Upper lobe of right lung (tissue), 1 donor: ENCODE measurements at regions not wholly inside any gene's neighbourhood (a gene's known extent, or its start where the extent isn't known, plus 50 kb on each side); places are given as distances from the start of the nearest gene placed in this dataset.

Source experiments
- ATAC-seq: fragments of 200-7000 bp; cut with Tn5 transposase; one replicate; pipeline ENCODE4 v1.9.1; 2020; ENCODE audit warnings: mild to moderate bottlenecking, moderate library complexity
- DNase-seq: peaks from one replicate; pipeline ENCODE4 v3.0.0-alpha.2; 2020
- H3K27ac ChIP-seq: fragments of 200-600 bp; one replicate; pipeline ENCODE4 v1.8.0; 2022
- H3K27me3 ChIP-seq: fragments of 200-600 bp; one replicate; pipeline ENCODE4 v1.8.0; 2022; ENCODE audit warnings: mild to moderate bottlenecking
- H3K36me3 ChIP-seq: fragments of 200-600 bp; one replicate; pipeline ENCODE4 v1.8.0; 2022
- H3K4me1 ChIP-seq: fragments of 200-600 bp; one replicate; pipeline ENCODE4 v1.8.0; 2022
- H3K4me3 ChIP-seq: fragments of 200-600 bp; one replicate; pipeline ENCODE4 v1.8.0; 2022; ENCODE audit warnings: mild to moderate bottlenecking
- H3K9me3 ChIP-seq: fragments of 200-600 bp; one replicate; pipeline ENCODE4 v1.8.0; 2022
- CTCF ChIP-seq: fragments of 200-600 bp; IDR thresholded peaks from one replicate; pipeline ENCODE4 v1.8.0; 2022; ENCODE audit warnings: antibody characterized with exemption
- intact Hi-C: fragments of 100-400 bp; cut with DNase I; formaldehyde crosslinking; loops from one replicate; pipeline ENCODE4 v1.11.0; 2022
- donor health status: DM: no; HTN: yes; CAD: no; lungs with severe emphysema.

GRCh38 chr2:217419055-217419671, 559.3 kb upstream of the TNP1 start:
- DNase-seq (no peak), ATAC-seq (no peak)
- intact Hi-C loops, result no loop called here
- Histone ChIP-seq H3K27ac (no peak overlapping the region), H3K4me3 (no peak overlapping the region), H3K27me3 (no peaks in the 10 kb centered on the region), H3K9me3 (no peaks in the 10 kb centered on the region), H3K4me1 (no peaks in the 10 kb centered on the region), H3K36me3 (no peaks in the 10 kb centered on the region)
- TF ChIP-seq CTCF, result no peak

GRCh38 chr2:217418544-217418943, 558.7 kb upstream of the TNP1 start:
- Histone ChIP-seq H3K4me3 (no peak overlapping the region), H3K9me3 (no peaks in the 10 kb centered on the region), H3K36me3 (no peaks in the 10 kb centered on the region), H3K27ac (no peak overlapping the region), H3K27me3 (no peaks in the 10 kb centered on the region), H3K4me1 (no peaks in the 10 kb centered on the region)
- intact Hi-C loops, result no loop called here
- ATAC-seq (no peak), DNase-seq (no peak)
- no peak for TF ChIP-seq CTCF

- no peak for ATAC-seq
- no peak for DNase-seq
- no peaks in the 10 kb centered on the region for H3K4me1 ChIP-seq
- H3K9me3 ChIP-seq, result no peaks in the 10 kb centered on the region
- H3K36me3 ChIP-seq, result no peaks in the 10 kb centered on the region
- H3K27ac ChIP-seq, result no peak overlapping the region
- H3K27me3 ChIP-seq, result no peaks in the 10 kb centered on the region
- no peak overlapping the region for H3K4me3 ChIP-seq
- TF ChIP-seq CTCF, result no peak
- intact Hi-C loops, result no loop called here
Measured at GRCh38 chr2:217418090-217418489, 558.2 kb upstream of the TNP1 start.

- no peak for TF ChIP-seq CTCF
- no peak overlapping the region for H3K4me3 ChIP-seq
- intact Hi-C loops, result no loop called here
Measured at GRCh38 chr2:217417536-217417935, 557.7 kb upstream of the TNP1 start.

GRCh38 chr2:217415316-217415715, 555.5 kb upstream of the TNP1 start:
- no peaks in the 10 kb centered on the region for H3K36me3 ChIP-seq
- H3K9me3 ChIP-seq, result no peaks in the 10 kb centered on the region
- ATAC-seq (no peak), DNase-seq (no peak)
- TF ChIP-seq CTCF, result no peak
- H3K4me3 ChIP-seq, result no peak overlapping the region
- peaks cover 9% of the 10 kb centered on the region for H3K4me1 ChIP-seq
- no peak overlapping the region for H3K27ac ChIP-seq
- intact Hi-C loops, result no loop called here
- no peaks in the 10 kb centered on the region for H3K27me3 ChIP-seq

More at GRCh38 chr2:217417536-217417935, 557.7 kb upstream of the TNP1 start:
- H3K36me3 ChIP-seq, result no peaks in the 10 kb centered on the region
- H3K27ac ChIP-seq, result no peak overlapping the region
- H3K4me1 ChIP-seq, result peaks cover 4% of the 10 kb centered on the region
- no peaks in the 10 kb centered on the region for H3K9me3 ChIP-seq
- H3K27me3 ChIP-seq, result no peaks in the 10 kb centered on the region
- no peak for DNase-seq
- ATAC-seq, result no peak

GRCh38 chr2:217414429-217414828, 554.6 kb upstream of the TNP1 start:
- TF ChIP-seq CTCF, result no peak
- intact Hi-C loops, result no loop called here
- H3K36me3 ChIP-seq, result no peaks in the 10 kb centered on the region
- H3K4me1 ChIP-seq, result peaks cover 9% of the 10 kb centered on the region
- H3K27me3 ChIP-seq, result no peaks in the 10 kb centered on the region
- no peaks in the 10 kb centered on the region for H3K9me3 ChIP-seq
- no peak for DNase-seq
- no peak overlapping the region for H3K4me3 ChIP-seq
- no peak overlapping the region for H3K27ac ChIP-seq
- no peak for ATAC-seq
